ENCODE measurements at regions not wholly inside any gene's neighbourhood (a gene's known extent, or its start where the extent isn't known, plus 50 kb on each side); places are given as distances from the start of the nearest gene placed in this dataset.

DNA sequence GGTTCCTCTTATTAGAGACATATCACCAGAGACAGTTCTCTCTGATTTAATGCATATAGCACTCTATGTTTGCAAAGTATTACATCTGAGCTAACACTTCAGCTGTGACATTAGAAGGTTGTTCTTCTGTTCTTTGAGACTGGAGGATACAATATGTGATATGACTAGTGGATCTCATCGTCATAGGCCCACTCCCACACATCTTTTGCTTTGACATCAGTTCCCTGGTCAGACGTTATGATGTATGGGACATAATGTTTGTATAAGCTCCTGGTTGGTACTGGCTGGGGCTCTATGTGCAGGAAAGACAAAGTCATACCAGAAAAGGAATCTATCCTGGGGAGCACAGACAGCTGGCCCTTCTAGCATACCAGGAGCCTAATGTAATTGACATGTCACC lies 57.7 kb upstream of the MAML3 start:
- no peak for DNase-seq

DNA sequence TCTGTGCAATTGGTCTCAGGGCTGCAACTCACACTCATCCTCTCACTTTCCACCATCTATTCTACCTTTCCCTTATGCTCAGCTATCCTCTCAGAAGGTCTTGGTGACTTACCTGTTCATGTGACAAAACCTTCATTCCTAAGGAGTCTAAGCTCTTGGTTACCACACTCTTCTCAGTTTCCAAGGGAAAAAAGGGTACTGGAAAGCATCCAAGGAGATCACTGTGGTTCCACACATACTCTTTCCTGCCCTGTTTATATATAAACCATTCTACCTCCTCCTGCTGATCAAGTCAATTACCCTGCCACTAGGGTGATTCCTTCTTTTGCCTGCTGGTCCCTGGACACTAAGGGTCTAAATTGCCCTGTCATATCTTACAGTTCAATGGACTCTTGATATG lies 57.2 kb upstream of the MAML3 start:
- no peak for DNase-seq

DNA sequence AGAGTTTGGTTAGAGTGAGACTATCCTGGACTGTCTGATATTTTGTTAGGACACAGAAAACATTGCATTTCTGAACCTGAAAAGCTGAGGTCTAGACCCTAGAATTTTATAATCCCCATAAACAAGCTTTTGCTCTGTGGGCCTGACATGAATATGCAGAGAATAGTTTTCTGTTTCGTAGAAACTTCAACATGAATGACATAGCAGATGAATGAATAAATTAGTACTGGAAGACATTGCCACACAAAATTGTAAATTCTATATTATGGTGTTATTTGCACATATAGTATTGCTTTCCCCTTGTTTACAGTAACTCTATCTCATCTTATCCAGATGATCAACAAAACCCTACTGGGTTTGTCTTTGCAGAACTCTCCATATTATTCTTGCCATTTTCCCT lies 54.9 kb upstream of the MAML3 start:
- no peak for DNase-seq
